ENCODE measurements at regions not wholly inside any gene's neighbourhood (a gene's known extent, or its start where the extent isn't known, plus 50 kb on each side); places are given as distances from the start of the nearest gene placed in this dataset.

DNA sequence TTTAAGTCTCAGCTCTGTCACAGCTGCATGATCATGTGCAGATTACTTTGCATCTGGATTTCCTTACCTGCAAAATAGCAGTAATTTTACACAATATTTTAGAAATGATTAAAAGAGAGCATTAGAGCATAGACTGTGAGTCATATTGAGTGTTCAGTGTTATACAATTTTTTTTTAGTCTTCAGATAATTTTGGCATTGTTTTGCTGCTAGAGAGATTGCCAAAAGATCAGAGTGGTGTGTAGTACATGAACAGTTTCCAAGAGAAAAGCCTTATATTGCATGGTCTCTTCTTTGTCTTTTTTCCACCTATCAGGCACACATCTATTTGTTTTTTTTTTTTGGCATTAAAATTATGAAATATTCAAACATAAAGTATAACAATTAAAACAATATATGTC is 209.6 kb upstream of the TLL1 start:
- no peak for DNase-seq
- no peak overlapping the region for H3K4me3 ChIP-seq
- no peaks in the 10 kb centered on the region for H3K9me3 ChIP-seq
- no peaks in the 10 kb centered on the region for H3K27me3 ChIP-seq
- intact Hi-C loops (cut with DNase I) = no loop called here
- H3K27ac ChIP-seq = no peak overlapping the region
- no peak for TF ChIP-seq POLR2A (IDR thresholded peaks at IDR 0.05)
- TF ChIP-seq, protein P1, sequence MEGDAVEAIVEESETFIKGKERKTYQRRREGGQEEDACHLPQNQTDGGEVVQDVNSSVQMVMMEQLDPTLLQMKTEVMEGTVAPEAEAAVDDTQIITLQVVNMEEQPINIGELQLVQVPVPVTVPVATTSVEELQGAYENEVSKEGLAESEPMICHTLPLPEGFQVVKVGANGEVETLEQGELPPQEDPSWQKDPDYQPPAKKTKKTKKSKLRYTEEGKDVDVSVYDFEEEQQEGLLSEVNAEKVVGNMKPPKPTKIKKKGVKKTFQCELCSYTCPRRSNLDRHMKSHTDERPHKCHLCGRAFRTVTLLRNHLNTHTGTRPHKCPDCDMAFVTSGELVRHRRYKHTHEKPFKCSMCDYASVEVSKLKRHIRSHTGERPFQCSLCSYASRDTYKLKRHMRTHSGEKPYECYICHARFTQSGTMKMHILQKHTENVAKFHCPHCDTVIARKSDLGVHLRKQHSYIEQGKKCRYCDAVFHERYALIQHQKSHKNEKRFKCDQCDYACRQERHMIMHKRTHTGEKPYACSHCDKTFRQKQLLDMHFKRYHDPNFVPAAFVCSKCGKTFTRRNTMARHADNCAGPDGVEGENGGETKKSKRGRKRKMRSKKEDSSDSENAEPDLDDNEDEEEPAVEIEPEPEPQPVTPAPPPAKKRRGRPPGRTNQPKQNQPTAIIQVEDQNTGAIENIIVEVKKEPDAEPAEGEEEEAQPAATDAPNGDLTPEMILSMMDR (IDR thresholded peaks at IDR 0.05) = no peak
- ATAC-seq = no peak
- no peaks in the 10 kb centered on the region for H3K36me3 ChIP-seq (replicated peaks in 1 of 2; ENCODE audit: insufficient read depth in 1 of 2, low read depth in 2 of 2)
- no peaks in the 10 kb centered on the region for H3K4me1 ChIP-seq

DNA sequence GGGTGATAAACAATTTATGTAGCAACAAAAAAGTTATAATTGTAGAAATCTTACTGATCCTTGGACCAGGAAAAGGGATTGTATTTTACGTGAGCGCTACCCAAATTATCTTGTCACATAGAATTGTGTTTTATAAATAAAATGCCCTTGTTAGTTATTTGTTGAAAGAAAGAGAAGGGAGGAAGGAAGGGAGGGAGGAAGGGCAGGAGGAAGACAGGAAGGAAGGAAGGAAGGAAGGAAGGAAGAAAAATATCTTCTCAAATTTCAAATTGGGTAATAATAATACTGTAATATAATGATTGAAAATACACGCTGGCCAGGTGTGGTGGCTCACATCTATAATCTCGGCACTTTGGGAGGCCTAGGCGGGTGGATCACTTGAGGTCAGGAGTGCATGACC is 206.2 kb upstream of the TLL1 start:
- no peaks in the 10 kb centered on the region for H3K4me1 ChIP-seq
- WGBS, 2 donors = 88 to 92% methylated on average over 5 of the region's 5 CpGs
- H3K27me3 ChIP-seq = no peaks in the 10 kb centered on the region
- H3K36me3 ChIP-seq (replicated peaks in 1 of 2; ENCODE audit: insufficient read depth in 1 of 2, low read depth in 2 of 2) = no peaks in the 10 kb centered on the region
- DNase-seq (no peak), ATAC-seq (no peak)
- no peak overlapping the region for H3K27ac ChIP-seq
- intact Hi-C loops (cut with DNase I) = no loop called here
- TF ChIP-seq, protein P1 (IDR thresholded peaks at IDR 0.05) = no peak
- TF ChIP-seq POLR2A (IDR thresholded peaks at IDR 0.05) = no peak
- no peaks in the 10 kb centered on the region for H3K9me3 ChIP-seq
- no peak overlapping the region for H3K4me3 ChIP-seq

DNA sequence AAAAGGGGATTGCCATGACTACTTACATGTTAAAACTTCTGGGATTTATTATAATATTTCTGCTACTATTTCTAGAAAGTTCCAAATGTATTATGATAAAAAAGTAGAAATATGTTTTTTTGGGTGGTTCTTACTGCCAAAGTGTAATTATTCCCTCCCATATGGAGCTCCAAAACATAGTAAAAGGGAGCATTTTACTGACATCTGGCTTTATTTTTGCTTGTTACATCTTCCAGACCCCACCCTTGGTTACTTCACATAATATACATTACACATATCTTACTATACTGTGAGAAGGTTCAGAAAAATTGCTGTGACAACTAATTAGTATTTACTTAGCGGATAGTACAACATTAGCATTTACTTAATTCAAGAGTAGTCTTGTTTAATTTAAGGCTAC is 205.1 kb upstream of the TLL1 start:
- ATAC-seq = no peak
- H3K9me3 ChIP-seq = no peaks in the 10 kb centered on the region
- no peak for DNase-seq
- no peaks in the 10 kb centered on the region for H3K4me1 ChIP-seq
- WGBS, 2 donors = 95 to 96% methylated on average over 1 of the region's 1 CpG
- no peak overlapping the region for H3K27ac ChIP-seq
- no peaks in the 10 kb centered on the region for H3K27me3 ChIP-seq
- H3K36me3 ChIP-seq (replicated peaks in 1 of 2; ENCODE audit: insufficient read depth in 1 of 2, low read depth in 2 of 2) = no peaks in the 10 kb centered on the region
- H3K4me3 ChIP-seq = no peak overlapping the region
- intact Hi-C loops (cut with DNase I) = no loop called here
- TF ChIP-seq POLR2A (IDR thresholded peaks at IDR 0.05) = no peak
- TF ChIP-seq, protein P1 (IDR thresholded peaks at IDR 0.05) = no peak

- intact Hi-C loops (cut with DNase I) = no loop called here
- WGBS, 2 donors = 23 to 35% methylated on average over 2 of the region's 2 CpGs
- H3K36me3 ChIP-seq (replicated peaks in 1 of 2; ENCODE audit: insufficient read depth in 1 of 2, low read depth in 2 of 2) = no peaks in the 10 kb centered on the region
- H3K4me1 ChIP-seq = no peaks in the 10 kb centered on the region
- H3K27me3 ChIP-seq = no peaks in the 10 kb centered on the region
- no peaks in the 10 kb centered on the region for H3K9me3 ChIP-seq
- no peak overlapping the region for H3K27ac ChIP-seq
- no peak for ATAC-seq
- H3K4me3 ChIP-seq = no peak overlapping the region
- TF ChIP-seq, protein P1 (IDR thresholded peaks at IDR 0.05) = no peak
- TF ChIP-seq POLR2A (IDR thresholded peaks at IDR 0.05) = no peak
- DNase-seq = no peak
These were observed 204.3 kb upstream of the TLL1 start for GRCh38 chr4:165668694-165669093.

DNA sequence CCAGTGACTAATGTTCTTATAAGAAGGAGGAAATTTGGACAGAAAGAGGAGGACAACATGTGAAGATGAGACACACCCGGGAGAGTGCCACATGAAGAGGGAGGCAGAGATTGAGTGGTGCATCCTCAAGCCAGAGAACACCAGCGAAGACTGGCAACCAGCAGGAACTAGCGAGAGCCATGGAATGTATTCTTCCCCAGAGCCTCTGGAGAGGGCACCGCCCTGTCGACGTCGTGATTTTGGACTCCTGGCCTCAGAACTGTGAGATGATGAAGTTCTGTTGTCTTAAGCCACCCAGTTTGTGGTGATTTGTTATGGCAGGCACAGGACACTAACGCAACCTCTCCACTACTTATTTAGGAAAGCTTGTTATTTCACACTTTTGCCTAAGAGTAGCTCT is 196.0 kb upstream of the TLL1 start:
- DNase-seq (no peak), ATAC-seq (no peak)
- 92 to 93% methylated on average over 8 of the region's 8 CpGs for WGBS, 2 donors
- H3K9me3 ChIP-seq = no peaks in the 10 kb centered on the region
- no peaks in the 10 kb centered on the region for H3K4me1 ChIP-seq
- no peak overlapping the region for H3K27ac ChIP-seq
- no peaks in the 10 kb centered on the region for H3K36me3 ChIP-seq (replicated peaks in 1 of 2; ENCODE audit: insufficient read depth in 1 of 2, low read depth in 2 of 2)
- TF ChIP-seq, protein P1 (IDR thresholded peaks at IDR 0.05) = no peak
- no peak for TF ChIP-seq POLR2A (IDR thresholded peaks at IDR 0.05)
- no peak overlapping the region for H3K4me3 ChIP-seq
- no peaks in the 10 kb centered on the region for H3K27me3 ChIP-seq
- intact Hi-C loops (cut with DNase I) = no loop called here
